Erythroblast (primary cell): ENCODE measurements at regions not wholly inside any gene's neighbourhood (a gene's known extent, or its start where the extent isn't known, plus 50 kb on each side); places are given as distances from the start of the nearest gene placed in this dataset.

ENCODE experiments used
- GATA1 ChIP-seq: IDR thresholded peaks from 2 replicates; pipeline ENCODE4 v1.6.1; 2011; ENCODE audit warnings: low read depth, mild to moderate bottlenecking, control low read depth, low read length, moderate library complexity
- POLR2A ChIP-seq: IDR thresholded peaks from 2 replicates; pipeline ENCODE4 v1.6.1; 2011; ENCODE audit warnings: mild to moderate bottlenecking, low read length

DNA sequence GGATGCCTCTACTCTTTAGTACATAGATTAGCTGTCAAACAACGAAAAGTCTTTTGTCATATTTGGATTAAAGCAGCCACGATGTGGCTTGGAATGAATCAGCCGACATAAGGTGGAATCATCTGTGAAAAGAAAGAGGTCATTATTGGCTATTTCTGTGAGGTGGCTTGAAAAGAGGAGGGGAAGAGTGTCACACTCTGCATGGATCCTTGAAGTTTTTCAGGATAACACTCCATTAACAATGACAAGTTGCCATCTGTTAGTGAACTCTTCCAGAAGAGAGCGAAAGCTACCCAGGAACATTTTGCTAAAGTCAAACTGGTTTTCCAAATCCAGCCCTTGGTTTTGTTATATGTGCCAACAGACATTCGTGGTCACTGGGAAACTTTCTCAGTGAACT lies 1604.8 kb downstream of the OLFM4 start:
- TF ChIP-seq POLR2A = no peak
- TF ChIP-seq GATA1 = no peak
